ENCODE measurements at regions not wholly inside any gene's neighbourhood (a gene's known extent, or its start where the extent isn't known, plus 50 kb on each side); places are given as distances from the start of the nearest gene placed in this dataset.

GRCh38 chr12:58074259-58074658 lies 132.9 kb downstream of the ATP23 start:
- H3K9me2 ChIP-seq = no peaks in the 10 kb centered on the region
- ChIA-PET POLR2A (no interaction called here), CTCF (no interaction called here)

GRCh38 chr12:58079806-58080205 lies 138.4 kb downstream of the ATP23 start:
- Histone ChIP-seq H2AFZ (ENCODE audit: low read depth) (no peak overlapping the region), H3K4me1 (ENCODE audit: control insufficient read depth in 1 of 2, insufficient read depth in 2 of 2, low read depth in 1 of 2, low read length in 1 of 2) (no peaks in the 10 kb centered on the region), H3F3A (replicated peaks; ENCODE audit: insufficient read depth) (no peaks in the 10 kb centered on the region), H4K20me1 (ENCODE audit: insufficient read depth) (no peaks in the 10 kb centered on the region), H3K9ac (no peak overlapping the region), H3K4me3 (ENCODE audit: low read depth in 2 of 2, low read length in 1 of 2) (no peak overlapping the region), H3K27ac (ENCODE audit: low read depth in 2 of 2, low read length in 1 of 2) (no peak overlapping the region), H3K27me3 (ENCODE audit: insufficient read depth) (no peaks in the 10 kb centered on the region), H3K4me2 (no peak overlapping the region), H3K36me3 (replicated peaks in 1 of 2; ENCODE audit: control insufficient read depth in 1 of 2, insufficient read depth in 2 of 2, low read length in 1 of 2) (no peaks in the 10 kb centered on the region), H3K9me3 (no peaks in the 10 kb centered on the region), H3K9me2 (no peaks in the 10 kb centered on the region), H3K79me2 (ENCODE audit: insufficient read depth) (no peaks in the 10 kb centered on the region)
- 0% methylated on average over 1 of the region's 1 CpG for WGBS (ENCODE audit: low lambda C conversion rate)
- no peak for TF ChIP-seq ELF1 (IDR thresholded peaks at IDR 0.05)
- no peak for TF ChIP-seq EP300 (IDR thresholded peaks at IDR 0.05; ENCODE audit: borderline replicate concordance in 1 of 2, low read depth in 1 of 2, low read length in 1 of 2)
- TF ChIP-seq PBX3 (IDR thresholded peaks at IDR 0.05) = no peak
- TF ChIP-seq NRF1 (IDR thresholded peaks at IDR 0.05; ENCODE audit: low read depth, low read length) = no peak
- TF ChIP-seq JUND (IDR thresholded peaks at IDR 0.05) = no peak
- POLR2A ChIA-PET = no interaction called here
- CTCF ChIA-PET = no interaction called here
- no peak for DNase-seq

More at GRCh38 chr12:58074259-58074658, 132.9 kb downstream of the ATP23 start:
- H3K27ac ChIP-seq (ENCODE audit: low read depth in 2 of 2, low read length in 1 of 2) = no peak overlapping the region
- H3K27me3 ChIP-seq (ENCODE audit: insufficient read depth) = no peaks in the 10 kb centered on the region
- no peak overlapping the region for H3K9ac ChIP-seq
- no peaks in the 10 kb centered on the region for H3K9me3 ChIP-seq
- H2AFZ ChIP-seq (ENCODE audit: low read depth) = no peak overlapping the region
- H3K79me2 ChIP-seq (ENCODE audit: insufficient read depth) = no peaks in the 10 kb centered on the region
- H3F3A ChIP-seq (replicated peaks; ENCODE audit: insufficient read depth) = no peaks in the 10 kb centered on the region
- H3K4me2 ChIP-seq = no peak overlapping the region
- no peaks in the 10 kb centered on the region for H3K4me1 ChIP-seq (ENCODE audit: control insufficient read depth in 1 of 2, insufficient read depth in 2 of 2, low read depth in 1 of 2, low read length in 1 of 2)
- no peak for DNase-seq
- no peaks in the 10 kb centered on the region for H4K20me1 ChIP-seq (ENCODE audit: insufficient read depth)
- H3K36me3 ChIP-seq (replicated peaks in 1 of 2; ENCODE audit: control insufficient read depth in 1 of 2, insufficient read depth in 2 of 2, low read length in 1 of 2) = no peaks in the 10 kb centered on the region
- WGBS (ENCODE audit: low lambda C conversion rate) = 7% methylated on average over 1 of the region's 1 CpG
- no peak overlapping the region for H3K4me3 ChIP-seq (ENCODE audit: low read depth in 2 of 2, low read length in 1 of 2)
- TF ChIP-seq YY1 (IDR thresholded peaks at IDR 0.05; ENCODE audit: low read depth) = no peak
- TF ChIP-seq EZH2phosphoT487 (IDR thresholded peaks at IDR 0.05; ENCODE audit: borderline replicate concordance, low read depth) = no peak
- TF ChIP-seq EP300 (IDR thresholded peaks at IDR 0.05; ENCODE audit: borderline replicate concordance in 1 of 2, low read depth in 1 of 2, low read length in 1 of 2) = no peak

DNA sequence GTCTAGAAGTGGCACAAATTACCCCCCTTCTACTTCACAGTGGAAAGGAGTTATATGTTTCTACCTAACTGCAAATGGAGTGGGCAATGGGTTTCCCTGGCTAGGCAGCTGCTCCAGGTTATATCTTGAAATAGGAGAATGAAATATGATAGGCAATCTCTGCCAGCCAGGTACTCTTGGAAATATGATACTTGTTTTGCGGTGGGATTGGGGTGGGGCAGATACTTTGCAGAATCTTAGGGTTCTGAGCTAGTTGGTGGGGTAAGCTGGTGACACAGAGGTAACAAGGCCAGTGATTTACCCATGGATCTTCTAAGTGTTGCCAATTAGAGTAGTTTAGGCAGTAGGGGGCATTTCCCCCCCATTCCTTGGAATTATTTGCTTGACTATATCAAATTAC lies 140.1 kb downstream of the ATP23 start:
- no peaks in the 10 kb centered on the region for H3K9me2 ChIP-seq
- H2AFZ ChIP-seq (ENCODE audit: low read depth) = no peak overlapping the region
- H3F3A ChIP-seq (replicated peaks; ENCODE audit: insufficient read depth) = no peaks in the 10 kb centered on the region
- no peaks in the 10 kb centered on the region for H3K4me1 ChIP-seq (ENCODE audit: control insufficient read depth in 1 of 2, insufficient read depth in 2 of 2, low read depth in 1 of 2, low read length in 1 of 2)
- no peaks in the 10 kb centered on the region for H3K79me2 ChIP-seq (ENCODE audit: insufficient read depth)
- WGBS (ENCODE audit: low lambda C conversion rate) = 6% methylated on average over 1 of the region's 1 CpG
- no peak overlapping the region for H3K4me2 ChIP-seq
- TF ChIP-seq JUND (IDR thresholded peaks at IDR 0.05) (no peak), SMC3 (IDR thresholded peaks at IDR 0.05; ENCODE audit: low read depth, low read length) (no peak), ELF1 (IDR thresholded peaks at IDR 0.05) (no peak), MAX (IDR thresholded peaks at IDR 0.05; ENCODE audit: low read depth) (no peak), MXI1 (IDR thresholded peaks at IDR 0.05; ENCODE audit: low read depth, low read length) (no peak), TCF12 (IDR thresholded peaks at IDR 0.05) (no peak), NFIC (IDR thresholded peaks at IDR 0.05; ENCODE audit: borderline replicate concordance) (no peak), MEF2A (IDR thresholded peaks at IDR 0.05; ENCODE audit: borderline replicate concordance, low read depth) (no peak), GATA2 (CRISPR knock-in tag; IDR thresholded peaks at IDR 0.05) (no peak), NRF1 (IDR thresholded peaks at IDR 0.05; ENCODE audit: low read depth, low read length) (no peak), FOXM1 (IDR thresholded peaks at IDR 0.05; ENCODE audit: low read depth) (no peak), EP300 (IDR thresholded peaks at IDR 0.05; ENCODE audit: borderline replicate concordance in 1 of 2, low read depth in 1 of 2, low read length in 1 of 2) (no peak)
- TF ChIP-seq, protein P1, sequence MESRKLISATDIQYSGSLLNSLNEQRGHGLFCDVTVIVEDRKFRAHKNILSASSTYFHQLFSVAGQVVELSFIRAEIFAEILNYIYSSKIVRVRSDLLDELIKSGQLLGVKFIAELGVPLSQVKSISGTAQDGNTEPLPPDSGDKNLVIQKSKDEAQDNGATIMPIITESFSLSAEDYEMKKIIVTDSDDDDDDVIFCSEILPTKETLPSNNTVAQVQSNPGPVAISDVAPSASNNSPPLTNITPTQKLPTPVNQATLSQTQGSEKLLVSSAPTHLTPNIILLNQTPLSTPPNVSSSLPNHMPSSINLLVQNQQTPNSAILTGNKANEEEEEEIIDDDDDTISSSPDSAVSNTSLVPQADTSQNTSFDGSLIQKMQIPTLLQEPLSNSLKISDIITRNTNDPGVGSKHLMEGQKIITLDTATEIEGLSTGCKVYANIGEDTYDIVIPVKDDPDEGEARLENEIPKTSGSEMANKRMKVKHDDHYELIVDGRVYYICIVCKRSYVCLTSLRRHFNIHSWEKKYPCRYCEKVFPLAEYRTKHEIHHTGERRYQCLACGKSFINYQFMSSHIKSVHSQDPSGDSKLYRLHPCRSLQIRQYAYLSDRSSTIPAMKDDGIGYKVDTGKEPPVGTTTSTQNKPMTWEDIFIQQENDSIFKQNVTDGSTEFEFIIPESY (IDR thresholded peaks at IDR 0.05; ENCODE audit: borderline replicate concordance, low read depth) = no peak
- TF ChIP-seq, protein P2, sequence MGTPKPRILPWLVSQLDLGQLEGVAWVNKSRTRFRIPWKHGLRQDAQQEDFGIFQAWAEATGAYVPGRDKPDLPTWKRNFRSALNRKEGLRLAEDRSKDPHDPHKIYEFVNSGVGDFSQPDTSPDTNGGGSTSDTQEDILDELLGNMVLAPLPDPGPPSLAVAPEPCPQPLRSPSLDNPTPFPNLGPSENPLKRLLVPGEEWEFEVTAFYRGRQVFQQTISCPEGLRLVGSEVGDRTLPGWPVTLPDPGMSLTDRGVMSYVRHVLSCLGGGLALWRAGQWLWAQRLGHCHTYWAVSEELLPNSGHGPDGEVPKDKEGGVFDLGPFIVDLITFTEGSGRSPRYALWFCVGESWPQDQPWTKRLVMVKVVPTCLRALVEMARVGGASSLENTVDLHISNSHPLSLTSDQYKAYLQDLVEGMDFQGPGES (IDR thresholded peaks at IDR 0.05; ENCODE audit: low read depth, low read length) = no peak
- TF ChIP-seq, protein P3, sequence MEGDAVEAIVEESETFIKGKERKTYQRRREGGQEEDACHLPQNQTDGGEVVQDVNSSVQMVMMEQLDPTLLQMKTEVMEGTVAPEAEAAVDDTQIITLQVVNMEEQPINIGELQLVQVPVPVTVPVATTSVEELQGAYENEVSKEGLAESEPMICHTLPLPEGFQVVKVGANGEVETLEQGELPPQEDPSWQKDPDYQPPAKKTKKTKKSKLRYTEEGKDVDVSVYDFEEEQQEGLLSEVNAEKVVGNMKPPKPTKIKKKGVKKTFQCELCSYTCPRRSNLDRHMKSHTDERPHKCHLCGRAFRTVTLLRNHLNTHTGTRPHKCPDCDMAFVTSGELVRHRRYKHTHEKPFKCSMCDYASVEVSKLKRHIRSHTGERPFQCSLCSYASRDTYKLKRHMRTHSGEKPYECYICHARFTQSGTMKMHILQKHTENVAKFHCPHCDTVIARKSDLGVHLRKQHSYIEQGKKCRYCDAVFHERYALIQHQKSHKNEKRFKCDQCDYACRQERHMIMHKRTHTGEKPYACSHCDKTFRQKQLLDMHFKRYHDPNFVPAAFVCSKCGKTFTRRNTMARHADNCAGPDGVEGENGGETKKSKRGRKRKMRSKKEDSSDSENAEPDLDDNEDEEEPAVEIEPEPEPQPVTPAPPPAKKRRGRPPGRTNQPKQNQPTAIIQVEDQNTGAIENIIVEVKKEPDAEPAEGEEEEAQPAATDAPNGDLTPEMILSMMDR (IDR thresholded peaks at IDR 0.05) = no peak
- H3K4me3 ChIP-seq (ENCODE audit: low read depth in 2 of 2, low read length in 1 of 2) = no peak overlapping the region
- no peak overlapping the region for H3K9ac ChIP-seq
- H3K27ac ChIP-seq (ENCODE audit: low read depth in 2 of 2, low read length in 1 of 2) = no peak overlapping the region
- DNase-seq = no peak
- ChIA-PET POLR2A (no interaction called here), CTCF (no interaction called here)
- H4K20me1 ChIP-seq (ENCODE audit: insufficient read depth) = no peaks in the 10 kb centered on the region
- H3K36me3 ChIP-seq (replicated peaks in 1 of 2; ENCODE audit: control insufficient read depth in 1 of 2, insufficient read depth in 2 of 2, low read length in 1 of 2) = no peaks in the 10 kb centered on the region
- H3K27me3 ChIP-seq (ENCODE audit: insufficient read depth) = no peaks in the 10 kb centered on the region
- no peaks in the 10 kb centered on the region for H3K9me3 ChIP-seq
